H9 (cell line): ENCODE measurements at regions not wholly inside any gene's neighbourhood (a gene's known extent, or its start where the extent isn't known, plus 50 kb on each side); places are given as distances from the start of the nearest gene placed in this dataset.

Experiments
- DNase-seq: peaks from one replicate; pipeline ENCODE4 v3.0.0-alpha.2; 2017
- H2AFZ ChIP-seq: one replicate; pipeline ENCODE4 v1.6.1; 2013; ENCODE audit warnings: mild to moderate bottlenecking, low read length, control low read depth, moderate library complexity
- H2AK5ac ChIP-seq: 2 replicates; pipeline ENCODE4 v1.6.1; 2013; ENCODE audit warnings: low read length, control low read depth, mixed read lengths; ENCODE audit not compliant: insufficient read length
- H2BK120ac ChIP-seq: one replicate; pipeline ENCODE4 v1.6.1; 2013; ENCODE audit warnings: low read depth, mild to moderate bottlenecking, low read length, control low read depth, inconsistent platforms; ENCODE audit not compliant: poor library complexity, severe bottlenecking
- H2BK12ac ChIP-seq: 2 replicates; pipeline ENCODE4 v1.6.1; 2013; ENCODE audit warnings: low read length, control low read depth, mixed read lengths, low read depth; ENCODE audit not compliant: insufficient read length
- H2BK15ac ChIP-seq: 2 replicates; pipeline ENCODE4 v1.6.1; 2013; ENCODE audit warnings: low read depth, low read length, control low read depth
- H2BK20ac ChIP-seq: one replicate; pipeline ENCODE4 v1.6.1; 2013; ENCODE audit warnings: low read depth, mild to moderate bottlenecking, low read length, control low read depth, inconsistent platforms; ENCODE audit not compliant: poor library complexity, severe bottlenecking
- H2BK5ac ChIP-seq: 2 replicates; pipeline ENCODE4 v1.6.1; 2013; ENCODE audit warnings: low read length, control low read depth, mixed read lengths; ENCODE audit not compliant: insufficient read length
- H3K14ac ChIP-seq: 2 replicates; pipeline ENCODE4 v1.6.1; 2013; ENCODE audit warnings: low read length, control low read depth; ENCODE audit not compliant: insufficient read depth
- H3K18ac ChIP-seq: 2 replicates; pipeline ENCODE4 v1.6.1; 2013; ENCODE audit warnings: low read depth, mild to moderate bottlenecking, mixed read lengths, low read length, control low read depth; ENCODE audit not compliant: insufficient read length
- H3K23ac ChIP-seq: 2 replicates; pipeline ENCODE4 v1.6.1; 2013; ENCODE audit warnings: low read length, control low read depth, mixed read lengths, low read depth; ENCODE audit not compliant: insufficient read length
- H3K23me2 ChIP-seq: 2 replicates; pipeline ENCODE4 v1.6.1; 2013; ENCODE audit warnings: low read depth, mild to moderate bottlenecking, mixed read lengths, low read length, control low read depth; ENCODE audit not compliant: insufficient read length, poor library complexity, severe bottlenecking
- H3K27ac ChIP-seq: 2 replicates; pipeline ENCODE4 v1.5.1; 2013; ENCODE audit warnings: low read length, control low read depth, mixed read lengths, low read depth; ENCODE audit not compliant: insufficient read length
- H3K27me3 ChIP-seq: 2 replicates; pipeline ENCODE4 v1.6.1; 2013; ENCODE audit warnings: low read length, control low read depth, inconsistent platforms; ENCODE audit not compliant: insufficient read depth
- H3K4ac ChIP-seq: 2 replicates; pipeline ENCODE4 v1.6.1; 2013; ENCODE audit warnings: low read depth, mild to moderate bottlenecking, control low read depth, inconsistent platforms, low read length, moderate library complexity
- H3K4me1 ChIP-seq: 2 replicates; pipeline ENCODE4 v1.6.1; 2013; ENCODE audit warnings: low read length, control low read depth, inconsistent platforms; ENCODE audit not compliant: insufficient read depth
- H3K4me2 ChIP-seq: 2 replicates; pipeline ENCODE4 v1.6.1; 2013; ENCODE audit warnings: low read length, control low read depth, mixed read lengths; ENCODE audit not compliant: insufficient read length, insufficient read depth
- H3K56ac ChIP-seq: 2 replicates; pipeline ENCODE4 v1.6.1; 2013; ENCODE audit warnings: low read depth, mild to moderate bottlenecking, mixed read lengths, low read length, control low read depth; ENCODE audit not compliant: insufficient read length
- H3K79me1 ChIP-seq: 2 replicates; pipeline ENCODE4 v1.6.1; 2013; ENCODE audit warnings: low read depth, mild to moderate bottlenecking, moderate library complexity, low read length, control low read depth, inconsistent platforms; ENCODE audit not compliant: insufficient read depth, poor library complexity, severe bottlenecking
- H3K79me2 ChIP-seq: 2 replicates; pipeline ENCODE4 v1.6.1; 2013; ENCODE audit warnings: low read length, control low read depth, inconsistent platforms; ENCODE audit not compliant: insufficient read depth
- H3K9ac ChIP-seq: 2 replicates; pipeline ENCODE4 v1.6.1; 2013; ENCODE audit warnings: low read length, control low read depth, mixed read lengths; ENCODE audit not compliant: insufficient read length; ENCODE audit errors: extremely low read depth
- H3K9me3 ChIP-seq: one replicate; pipeline ENCODE4 v1.6.1; 2013; ENCODE audit warnings: low read depth, low read length, inconsistent platforms; ENCODE audit not compliant: control insufficient read depth
- H3T11ph ChIP-seq: one replicate; pipeline ENCODE4 v1.6.1; 2013; ENCODE audit warnings: mild to moderate bottlenecking, low read length, control low read depth, inconsistent platforms
- H4K20me1 ChIP-seq: one replicate; pipeline ENCODE4 v1.6.1; 2013; ENCODE audit not compliant: control insufficient read depth, insufficient read length, insufficient read depth
- H4K5ac ChIP-seq: 2 replicates; pipeline ENCODE4 v1.6.1; 2013; ENCODE audit warnings: low read depth, mild to moderate bottlenecking, mixed read lengths, low read length, control low read depth; ENCODE audit not compliant: insufficient read length
- H4K8ac ChIP-seq: replicated peaks from 2 replicates; pipeline ENCODE4 v1.6.1; 2013; ENCODE audit warnings: low read length, control low read depth, mixed read lengths, low read depth; ENCODE audit not compliant: insufficient read length
- H4K91ac ChIP-seq: 2 replicates; pipeline ENCODE4 v1.6.1; 2013; ENCODE audit warnings: low read depth, mild to moderate bottlenecking, moderate library complexity, mixed read lengths, low read length, control low read depth; ENCODE audit not compliant: insufficient read length
- H3K27ac Mint-ChIP-seq, 3 experiments: 2 replicates in 2 of 3; 3 replicates in 1 of 3; pipeline ENCODE4 v1.8.0; 2020 to 2021; ENCODE audit warnings: mixed read lengths in 3 of 3, mild to moderate bottlenecking in 1 of 3, moderate library complexity in 1 of 3
- H3K27me3 Mint-ChIP-seq: 2 replicates; pipeline ENCODE4 v1.8.0; 2021; ENCODE audit warnings: low read depth, mild to moderate bottlenecking, moderate library complexity, mixed read lengths
- H3K36me3 Mint-ChIP-seq, 3 experiments: 2 replicates in 2 of 3; 3 replicates in 1 of 3; pipeline ENCODE4 v1.8.0; 2020 to 2021; ENCODE audit warnings: low read depth in 3 of 3, mixed read lengths in 3 of 3; ENCODE audit not compliant: insufficient read depth in 1 of 3
- H3K4me1 Mint-ChIP-seq, 2 experiments: 2 replicates each; pipeline ENCODE4 v1.8.0; 2020; ENCODE audit warnings: mixed read lengths in 2 of 2
- H3K4me3 Mint-ChIP-seq, 2 experiments: 2 replicates in 1 of 2; 3 replicates in 1 of 2; pipeline ENCODE4 v1.8.0; 2020 to 2021; ENCODE audit warnings: mild to moderate bottlenecking in 2 of 2, mixed read lengths in 2 of 2, moderate library complexity in 1 of 2
- H3K9me3 Mint-ChIP-seq, 2 experiments: 2 replicates in 1 of 2; 3 replicates in 1 of 2; pipeline ENCODE4 v1.8.0; 2020; ENCODE audit warnings: mild to moderate bottlenecking in 2 of 2, mixed read lengths in 2 of 2, moderate library complexity in 1 of 2
- CTCF ChIP-seq: fragments of 200-600 bp; sonication (generic); conservative IDR thresholded peaks from 3 replicates; pipeline ENCODE4 v1.8.0; 2021; ENCODE audit warnings: antibody characterized with exemption, mild to moderate bottlenecking
- WGBS: extraction: QIAGEN DNeasy Blood & Tissue Kit; methylation state at CpG from one replicate; pipeline ENCODE4 v1.1.7; 2013; ENCODE audit warnings: missing lambda C conversion rate, low lambda C conversion rate, mixed read lengths; ENCODE audit not compliant: insufficient read length; ENCODE audit errors: extremely low coverage; 5-methylcytosine and 5-hydroxymethylcytosine counted together

GRCh38 chr2:60351321-60351720 lies 202.1 kb downstream of the BCL11A start:
- Histone ChIP-seq H3K23me2 (no peaks in the 10 kb centered on the region), H2BK12ac (no peak overlapping the region), H3K27ac (no peak overlapping the region), H3K79me2 (no peaks in the 10 kb centered on the region), H3K9ac (no peak overlapping the region), H4K20me1 (no peaks in the 10 kb centered on the region), H2BK20ac (no peak overlapping the region), H2BK120ac (no peak overlapping the region), H3K14ac (no peak overlapping the region), H3K27me3 (no peaks in the 10 kb centered on the region), H2AFZ (no peak overlapping the region), H3K18ac (no peak overlapping the region), H4K91ac (no peak overlapping the region), H2BK5ac (no peak overlapping the region), H3K79me1 (no peaks in the 10 kb centered on the region), H3K4me2 (no peak overlapping the region), H3K23ac (no peak overlapping the region), H2AK5ac (no peak overlapping the region), H3K4me1 (peaks cover 2% of the 10 kb centered on the region; the same call in 1 of the 2 replicates), H2BK15ac (no peak overlapping the region), H4K5ac (no peak overlapping the region), H3K9me3 (no peaks in the 10 kb centered on the region), H3T11ph (no peak overlapping the region), H3K56ac (no peak overlapping the region), H4K8ac (no peak overlapping the region), H3K4ac (no peak overlapping the region)
- Mint-ChIP-seq H3K9me3 (no peaks in the 10 kb centered on the region), H3K4me3 (no peak overlapping the region), H3K36me3 (no peaks in the 10 kb centered on the region), H3K27ac (no peak overlapping the region), H3K27me3 (peaks cover 6% of the 10 kb centered on the region), H3K4me1 (peaks cover 19 to 22% of the 10 kb centered on the region in 2 experiments)
- no peak for TF ChIP-seq CTCF
- no peak for DNase-seq
- WGBS: no CpG with 5 or more reads among the region's 4 CpGs
